Endothelial cell of umbilical vein (primary cell): ENCODE measurements at regions not wholly inside any gene's neighbourhood (a gene's known extent, or its start where the extent isn't known, plus 50 kb on each side); places are given as distances from the start of the nearest gene placed in this dataset.

Experiments
- CTCF ChIP-seq, 2 donors: IDR thresholded peaks; 1 replicate in 1 of 2; 2 replicates in 1 of 2; pipeline ENCODE4 v1.5.1; 2011; ENCODE audit warnings: low read length in 2 of 2, mild to moderate bottlenecking in 2 of 2, moderate library complexity in 2 of 2, control low read depth in 1 of 2, inconsistent platforms in 1 of 2, low read depth in 1 of 2; ENCODE audit not compliant: insufficient read depth in 1 of 2; ENCODE audit errors: extremely low read depth in 1 of 2
- FOS ChIP-seq: IDR thresholded peaks from 2 replicates; pipeline ENCODE4 v1.6.1; 2011; ENCODE audit warnings: mild to moderate bottlenecking, low read length, moderate library complexity, borderline replicate concordance; ENCODE audit not compliant: insufficient read depth
- MAX ChIP-seq: IDR thresholded peaks from 2 replicates; pipeline ENCODE4 v1.6.1; 2011; ENCODE audit not compliant: insufficient read depth, insufficient read length
- POLR2A ChIP-seq: IDR thresholded peaks from 2 replicates; pipeline ENCODE4 v1.6.1; 2012; ENCODE audit warnings: low read depth, mild to moderate bottlenecking, control low read depth, low read length
- POLR2AphosphoS5 ChIP-seq: IDR thresholded peaks from 2 replicates; pipeline ENCODE4 v1.6.1; 2012; ENCODE audit warnings: low read depth, mild to moderate bottlenecking, control low read depth, low read length, moderate library complexity; ENCODE audit not compliant: insufficient read depth

- TF ChIP-seq CTCF (IDR thresholded peaks at IDR 0.05; ENCODE audit: extremely low read depth in 1 of 2, insufficient read depth in 1 of 2, low read depth in 1 of 2, low read length in 2 of 2) = no peak
- no peak for TF ChIP-seq POLR2AphosphoS5
- no peak for TF ChIP-seq FOS
- no peak for TF ChIP-seq POLR2A
- no peak for TF ChIP-seq MAX
Observed at GRCh38 chr18:29077344-29077743, 900.4 kb upstream of the CDH2 start.
